GM18498 (cell line): ENCODE measurements at regions not wholly inside any gene's neighbourhood (a gene's known extent, or its start where the extent isn't known, plus 50 kb on each side); places are given as distances from the start of the nearest gene placed in this dataset.
"Not testable (repeated sequence)": the region's sequence is repeated elsewhere in the genome, so short reads cannot be mapped to it uniquely, and the experiment has no call there.

ENCODE experiments used
- ATAC-seq: cut with Tn5 transposase; IDR thresholded peaks from one replicate; pipeline ENCODE4 v1.9.1; 2021; ENCODE audit warnings: mild to moderate bottlenecking, moderate library complexity; ENCODE audit not compliant: unreplicated experiment

DNA sequence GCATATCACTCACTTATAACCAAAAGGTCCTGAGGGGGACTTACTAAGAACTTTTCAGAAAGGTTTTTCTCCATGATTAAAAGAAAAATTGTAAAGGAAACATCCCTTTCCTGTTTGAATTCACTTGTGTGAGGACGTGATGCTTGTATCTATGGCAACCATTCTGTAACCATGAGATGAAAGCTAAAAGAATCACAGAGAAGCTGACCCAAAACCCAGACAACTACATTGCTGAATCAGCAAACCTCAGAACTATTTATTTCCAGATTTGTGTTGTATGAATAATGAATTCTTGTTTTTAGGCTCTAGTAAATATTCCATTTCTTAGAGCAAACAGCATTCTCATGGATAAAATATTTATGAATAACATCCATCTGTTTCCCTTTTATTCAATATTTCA is 91.2 kb downstream of the RCHY1 start:
- ATAC-seq, result no peak

DNA sequence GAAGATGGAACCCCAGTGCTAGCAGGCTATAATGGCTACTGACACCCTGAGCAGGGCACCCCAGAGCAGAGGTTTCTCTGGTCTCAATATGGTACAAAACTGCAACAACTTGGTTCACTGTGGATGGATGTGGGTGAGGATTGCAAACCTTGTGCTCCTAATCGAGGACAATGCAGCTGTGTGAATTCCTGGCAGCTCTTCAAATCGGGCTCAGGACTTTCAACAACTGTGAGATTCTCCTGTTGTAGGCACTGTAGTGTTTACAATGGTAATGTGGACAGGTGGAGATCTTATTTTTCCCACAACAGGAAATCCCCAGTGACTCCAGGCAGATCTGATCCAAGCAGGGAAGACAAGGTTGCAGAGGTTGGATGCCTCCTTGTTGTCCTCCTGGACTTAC is 101.5 kb downstream of the RCHY1 start:
- ATAC-seq, result no peak

DNA sequence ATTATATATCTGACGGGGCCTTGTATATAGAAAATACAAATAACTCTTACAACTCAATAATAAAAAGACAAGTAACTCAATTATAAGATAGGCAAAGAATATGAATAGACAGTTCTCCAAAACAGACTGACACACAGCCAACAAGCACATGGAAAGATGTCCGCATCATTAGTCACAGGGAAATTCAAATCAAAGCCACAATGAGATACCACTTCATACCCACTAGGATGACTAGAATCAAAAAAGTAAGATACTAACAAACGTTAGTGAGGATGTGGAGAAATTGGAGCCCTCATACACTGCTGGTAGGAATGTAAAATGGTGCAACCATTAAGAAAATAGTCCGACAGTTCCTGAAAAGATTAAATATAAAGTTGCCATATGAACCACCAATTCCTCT is 115.7 kb downstream of the RCHY1 start:
- no peak for ATAC-seq

GRCh38 chr4:75391489-75392166 is 122.6 kb downstream of the RCHY1 start:
- no peak for ATAC-seq

DNA sequence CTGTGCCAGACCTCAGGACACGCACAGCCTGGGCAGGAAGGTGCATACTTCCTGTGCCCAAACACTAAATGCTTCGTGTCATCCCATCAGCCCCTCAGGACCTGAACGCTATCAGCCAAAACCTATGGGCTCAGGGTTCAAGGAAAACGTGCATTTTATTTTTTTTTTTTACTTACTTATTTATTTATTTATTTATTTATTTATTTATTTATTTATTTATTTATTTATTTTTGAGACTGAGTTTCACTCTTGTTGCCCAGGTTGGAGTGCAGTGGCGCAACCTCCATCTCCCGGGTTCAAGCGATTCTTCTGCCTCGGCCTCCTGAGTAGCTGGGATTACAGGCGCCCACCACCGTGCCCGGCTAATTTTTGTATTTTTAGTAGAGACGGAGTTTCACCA is 127.8 kb downstream of the RCHY1 start:
- not testable (repeated sequence) for ATAC-seq

DNA sequence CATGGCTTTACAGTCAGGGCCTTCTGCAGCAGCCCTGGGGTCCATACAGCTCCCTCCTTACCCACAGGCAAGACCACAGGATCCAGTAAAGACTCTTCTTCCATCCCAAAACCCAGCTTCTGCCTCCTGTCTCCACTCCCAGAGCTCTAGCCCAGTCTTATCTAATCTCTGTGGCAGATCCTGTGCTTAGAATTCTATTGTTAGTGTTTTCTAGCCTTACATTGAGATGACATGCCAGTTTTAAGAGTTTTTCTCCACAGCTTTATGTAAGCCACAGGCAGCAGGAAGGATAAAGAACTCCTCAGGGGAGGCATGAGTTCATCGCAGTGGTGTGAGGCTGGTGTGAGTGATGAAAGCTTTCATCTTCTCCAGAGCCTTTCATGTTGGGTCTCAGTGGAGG is 129.1 kb downstream of the RCHY1 start:
- no peak for ATAC-seq

DNA sequence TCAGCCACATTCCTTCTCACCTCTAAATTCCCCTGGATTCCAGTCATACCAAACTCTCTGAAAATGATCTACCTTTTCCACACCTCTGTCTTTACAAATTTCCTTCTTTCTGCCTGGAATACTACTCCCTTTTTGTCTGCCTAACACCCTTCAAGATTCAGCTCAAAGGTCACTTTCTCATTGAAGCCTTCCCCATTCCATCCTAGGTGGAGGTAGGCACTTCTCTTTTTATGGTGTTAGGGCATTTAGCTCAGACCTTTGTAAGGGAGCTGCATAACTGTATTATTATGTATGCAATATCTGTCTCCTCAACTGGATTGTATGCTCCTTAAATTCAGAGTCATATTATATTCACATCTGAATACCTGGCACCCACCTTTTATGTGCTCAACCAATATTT is 137.7 kb downstream of the RCHY1 start:
- ATAC-seq, result no peak

DNA sequence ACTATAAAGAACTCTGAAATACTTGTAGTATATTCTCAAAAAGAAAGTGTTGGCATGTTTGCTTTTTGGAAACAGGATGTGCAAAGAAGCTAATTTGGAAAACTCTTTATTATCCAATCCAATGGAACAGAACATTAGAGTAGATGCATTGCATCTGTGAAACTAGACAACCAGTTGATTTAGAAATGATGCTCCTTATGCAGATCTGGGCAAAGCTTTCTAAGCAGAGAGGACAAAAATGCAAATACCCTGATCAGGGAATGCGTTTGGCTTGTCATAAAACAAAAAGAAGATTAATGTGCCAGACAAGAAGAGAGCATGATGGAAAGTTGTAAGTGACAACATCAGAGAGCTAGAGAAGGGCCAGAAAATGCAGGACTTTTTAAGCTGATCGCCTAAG is 142.3 kb downstream of the RCHY1 start:
- ATAC-seq, result no peak

- no peak for ATAC-seq
These were observed 143.6 kb downstream of the RCHY1 start for GRCh38 chr4:75370576-75370975.

GRCh38 chr4:75345423-75345822 is 168.8 kb downstream of the RCHY1 start:
- ATAC-seq, result no peak

DNA sequence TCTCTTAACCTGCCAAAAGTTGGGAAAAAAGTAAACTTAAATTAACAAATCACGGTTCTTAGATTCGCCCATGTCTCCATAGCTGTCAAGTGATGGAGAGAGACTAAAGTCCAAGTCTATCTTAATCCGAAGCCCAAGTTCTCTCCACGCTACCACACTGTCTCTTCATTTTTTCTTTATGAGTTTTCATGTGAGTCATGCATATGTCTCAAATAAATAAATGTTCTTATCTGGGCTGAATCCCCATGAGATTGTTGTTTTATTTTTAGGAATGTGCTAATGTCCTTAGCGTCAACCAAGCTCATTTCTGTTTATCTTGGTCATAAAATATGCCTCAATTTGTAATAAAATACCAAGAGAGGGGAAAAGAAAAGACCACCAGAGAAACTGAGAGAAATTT is 169.3 kb downstream of the RCHY1 start:
- ATAC-seq, result no peak

DNA sequence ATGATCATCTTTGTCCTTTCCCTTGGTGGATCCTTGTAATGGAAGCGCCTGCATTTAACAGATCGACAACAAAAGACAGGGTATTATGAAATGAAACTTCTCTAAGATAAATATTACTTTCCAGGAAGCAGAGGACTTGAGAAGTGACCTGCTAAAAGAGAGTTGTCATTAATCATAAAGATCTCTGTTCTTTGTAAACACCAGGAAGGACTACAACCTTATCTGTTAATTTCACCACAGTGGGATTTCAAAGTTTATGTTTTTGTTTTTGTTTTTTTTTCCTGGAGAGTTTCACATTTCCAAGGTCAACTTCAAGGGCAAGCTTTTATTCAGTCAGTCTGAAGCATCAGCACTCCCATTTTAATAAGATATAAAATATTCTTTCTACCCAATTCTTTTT is 170.9 kb downstream of the RCHY1 start:
- ATAC-seq, result no peak

- ATAC-seq, result no peak
These were observed 173.6 kb downstream of the RCHY1 start for GRCh38 chr4:75340561-75340960.

DNA sequence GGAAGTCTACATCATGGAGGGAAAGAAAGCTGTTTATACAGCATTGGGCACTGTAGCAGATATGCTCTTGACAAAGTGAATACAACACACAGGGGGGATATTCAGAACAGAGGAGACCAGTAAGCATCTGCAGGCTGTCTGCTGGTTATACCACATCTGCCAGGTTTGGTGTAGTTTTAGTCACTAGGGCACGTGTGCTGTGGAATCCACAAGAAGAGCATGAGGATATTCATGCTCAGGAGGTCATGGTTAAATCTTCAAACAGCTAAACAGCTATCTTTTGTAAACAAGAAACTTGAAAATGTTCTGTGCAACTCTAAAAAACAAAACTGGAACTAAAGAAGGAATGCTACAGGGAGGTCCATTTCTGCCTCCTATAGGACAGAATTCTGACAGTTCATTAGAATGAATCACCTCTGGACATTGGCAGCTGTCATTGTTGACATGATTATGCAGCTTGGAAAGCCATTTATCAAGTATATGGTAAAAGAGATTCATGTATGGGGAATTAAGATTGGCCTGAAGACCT is 175.8 kb downstream of the RCHY1 start:
- ATAC-seq, result no peak

DNA sequence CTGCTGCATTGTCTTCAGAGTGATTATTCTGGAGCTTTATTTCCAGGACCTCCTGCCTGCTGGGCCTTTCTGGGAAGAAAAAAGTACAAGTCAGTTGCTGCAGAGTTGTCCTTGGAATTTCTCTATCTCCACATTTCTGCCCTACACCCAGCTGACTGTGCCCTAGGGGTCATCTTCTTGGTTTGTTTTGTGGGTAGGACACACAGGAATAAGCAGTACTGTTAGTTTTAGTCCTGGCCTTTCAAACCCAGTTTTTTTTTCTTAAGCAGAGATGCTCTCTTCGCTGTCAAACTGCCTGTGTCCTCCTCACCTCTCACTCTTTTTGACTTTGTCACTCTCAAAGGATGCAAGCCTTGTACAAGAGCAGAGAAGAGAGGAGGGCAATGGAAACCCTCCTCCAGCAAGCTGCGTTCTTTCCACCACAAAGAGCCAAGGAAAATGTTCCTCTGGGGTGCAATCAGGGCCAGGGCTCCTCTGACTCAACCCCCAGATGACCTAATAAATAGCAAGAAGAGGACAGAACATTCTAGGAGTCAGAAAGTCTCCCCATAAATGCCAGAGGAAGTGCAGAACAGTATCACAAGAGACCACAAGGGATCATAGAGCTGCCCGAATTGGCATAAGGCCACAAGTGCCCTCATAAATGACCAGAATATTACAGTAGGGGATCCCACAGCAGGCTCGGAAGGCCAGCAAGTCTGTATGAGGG is 186.2 kb downstream of the RCHY1 start:
- ATAC-seq, result no peak

DNA sequence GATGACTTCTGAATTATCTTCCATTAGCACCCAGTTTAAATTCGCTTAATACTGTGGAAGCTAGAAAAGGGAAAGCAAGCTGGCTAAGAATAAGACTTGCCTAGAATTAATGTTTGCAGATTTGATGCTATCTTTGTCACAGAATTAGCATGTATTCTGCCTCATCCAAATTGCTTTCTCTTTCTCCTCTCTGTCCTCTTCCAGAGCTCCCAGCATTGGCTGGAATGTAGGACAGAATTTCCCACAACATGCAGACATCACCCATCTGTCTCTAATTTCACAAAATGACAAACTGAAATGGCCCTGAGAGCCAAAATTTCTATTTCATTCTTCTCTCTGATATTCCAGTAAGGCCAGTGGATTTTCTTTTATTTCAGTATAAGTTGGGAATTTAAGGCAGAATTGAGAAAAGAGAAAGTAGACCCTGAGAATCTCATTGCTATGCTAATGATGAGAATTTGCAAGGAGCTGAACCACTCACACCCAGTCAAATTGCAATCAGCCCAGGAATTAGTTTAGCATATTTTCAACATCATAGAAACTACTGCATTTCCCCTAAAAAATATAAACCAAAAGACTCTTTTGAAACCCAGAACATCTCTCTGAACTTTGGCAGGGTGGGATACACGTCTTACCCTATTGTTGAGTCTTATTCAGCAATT is 188.8 kb downstream of the RCHY1 start:
- no peak for ATAC-seq

DNA sequence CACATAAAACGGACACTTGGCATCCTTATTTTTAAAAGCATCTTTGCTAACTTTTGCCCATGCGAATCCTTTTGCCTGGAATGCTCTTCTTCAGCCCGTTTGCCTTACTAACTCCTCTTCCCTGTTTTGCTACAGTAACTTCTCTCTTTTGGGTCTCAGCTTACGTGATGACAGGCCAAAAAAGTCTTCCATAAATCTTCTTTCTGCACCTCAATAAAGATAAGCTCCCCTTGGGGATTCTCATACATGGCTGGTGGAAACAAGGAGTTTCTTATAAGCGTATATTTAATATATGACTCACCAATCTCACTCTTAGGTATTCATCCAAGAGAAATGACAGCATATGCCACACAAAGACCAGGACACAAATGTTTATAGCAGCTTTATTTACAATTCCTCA is 192.7 kb downstream of the RCHY1 start:
- no peak for ATAC-seq

DNA sequence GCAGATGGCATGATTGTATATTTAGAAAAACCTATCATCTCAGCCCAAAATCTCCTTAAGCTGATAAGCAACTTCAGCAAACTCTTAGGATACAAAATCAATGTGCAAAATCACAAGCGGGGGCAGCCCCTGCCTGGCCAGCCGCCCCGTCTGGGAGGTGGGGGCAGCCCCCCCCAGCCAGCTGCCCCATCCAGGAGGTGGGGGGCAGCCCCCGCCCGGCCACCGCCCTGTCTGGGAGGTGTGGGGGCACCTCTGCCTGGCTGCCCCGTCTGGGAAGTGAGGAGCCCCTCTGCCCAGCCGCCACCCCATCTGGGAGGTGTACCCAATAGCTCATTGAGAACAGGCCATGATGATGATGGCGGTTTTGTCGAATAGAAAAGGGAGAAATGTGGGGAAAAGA is 196.6 kb downstream of the RCHY1 start:
- not testable (repeated sequence) for ATAC-seq

DNA sequence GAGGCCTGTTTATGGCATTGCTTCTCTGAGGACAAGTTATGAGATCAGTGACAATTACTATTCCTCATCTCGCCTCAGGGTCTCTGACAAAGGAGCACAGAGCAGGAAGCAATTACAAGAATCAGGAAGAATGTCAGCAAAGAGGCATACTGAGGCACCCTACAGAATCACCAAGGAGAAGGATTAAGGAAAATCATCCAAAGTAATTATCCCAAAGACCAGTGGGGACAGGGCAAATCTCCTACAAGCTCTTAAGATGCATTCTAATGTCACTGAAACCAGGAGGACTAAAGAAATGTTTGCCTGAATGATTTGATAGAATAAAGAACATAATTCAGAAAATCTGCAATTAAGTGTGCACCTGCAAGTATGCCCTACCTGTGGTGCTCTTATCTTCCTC is 206.2 kb downstream of the RCHY1 start:
- no peak for ATAC-seq

DNA sequence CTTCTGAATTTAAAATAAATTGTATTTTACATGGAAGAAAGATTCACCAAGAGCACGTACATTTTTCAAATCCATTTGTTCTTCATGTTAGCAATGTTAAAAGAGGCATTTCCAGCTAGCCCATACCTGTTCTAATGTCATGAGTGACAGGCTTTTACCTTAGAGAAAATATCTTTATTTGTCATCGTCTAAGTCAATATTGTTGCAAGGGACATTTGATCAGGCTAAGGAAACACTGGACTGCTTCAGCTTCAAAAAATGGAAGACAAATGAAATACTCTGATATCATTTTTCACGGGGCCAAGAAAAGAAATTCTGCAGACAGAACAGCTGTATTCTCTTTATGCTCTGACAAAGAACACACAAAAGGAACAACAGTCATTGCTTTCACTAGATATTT is 207.7 kb downstream of the RCHY1 start:
- ATAC-seq, result no peak

DNA sequence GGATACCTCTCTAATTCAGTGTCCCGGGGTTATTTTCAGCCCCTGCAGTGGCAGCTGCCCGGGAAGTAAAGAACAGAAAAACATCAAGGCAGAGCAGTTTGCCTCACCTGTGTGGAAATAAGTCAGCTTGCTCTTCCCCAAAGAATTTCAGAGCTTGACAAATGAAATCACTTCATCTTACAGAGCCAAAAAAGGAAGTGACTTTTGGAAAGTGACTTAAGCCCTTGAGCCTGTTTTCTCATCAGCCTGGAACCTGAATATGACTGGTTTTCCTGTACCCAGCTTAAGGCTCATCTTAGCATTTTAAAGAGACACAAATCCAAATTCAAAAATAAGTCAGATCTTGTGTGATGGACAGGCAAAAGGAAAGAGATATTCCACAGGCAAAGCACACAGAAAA is 211.6 kb downstream of the RCHY1 start:
- ATAC-seq, result no peak
